DND-41 (cell line): ENCODE measurements at regions not wholly inside any gene's neighbourhood (a gene's known extent, or its start where the extent isn't known, plus 50 kb on each side); places are given as distances from the start of the nearest gene placed in this dataset.

Experiments
- ATAC-seq: fragments of 200-7000 bp; cut with Tn5 transposase; 3 replicates; pipeline ENCODE4 v1.9.1; 2021; ENCODE audit warnings: low read depth; ENCODE audit not compliant: insufficient read depth
- DNase-seq: peaks from one replicate; pipeline ENCODE4 v3.0.0-alpha.2; 2020
- H2AFZ ChIP-seq: 2 replicates; pipeline ENCODE4 v1.6.0; 2012; ENCODE audit warnings: low read depth, low read length
- H3K27ac ChIP-seq: 2 replicates; pipeline ENCODE4 v1.5.1; 2012; ENCODE audit warnings: low read length, inconsistent platforms
- H3K27me3 ChIP-seq: fragments of 200-600 bp; sonication (generic); 2 replicates; pipeline ENCODE4 v1.6.0; 2012; ENCODE audit warnings: low read length, mild to moderate bottlenecking, inconsistent platforms; ENCODE audit not compliant: insufficient read depth, poor library complexity
- H3K36me3 ChIP-seq: 2 replicates; pipeline ENCODE4 v1.5.1; 2012; ENCODE audit warnings: low read length, inconsistent platforms; ENCODE audit not compliant: insufficient read depth
- H3K4me1 ChIP-seq: 2 replicates; pipeline ENCODE4 v1.5.1; 2012; ENCODE audit warnings: mild to moderate bottlenecking, low read length; ENCODE audit not compliant: insufficient read depth
- H3K4me2 ChIP-seq: 2 replicates; pipeline ENCODE4 v1.6.0; 2012; ENCODE audit warnings: mild to moderate bottlenecking, moderate library complexity, low read length, inconsistent platforms; ENCODE audit not compliant: insufficient read depth
- H3K4me3 ChIP-seq, 2 experiments: fragments of 200-600 bp in 1 of 2; shearing (Covaris generic) in 1 of 2; 2 replicates each; pipeline ENCODE4 v1.5.1; 2012 to 2016; ENCODE audit warnings: inconsistent platforms in 2 of 2, low read length in 2 of 2, mild to moderate bottlenecking in 2 of 2, low read depth in 1 of 2, moderate library complexity in 1 of 2
- H3K79me2 ChIP-seq: 2 replicates; pipeline ENCODE4 v1.6.0; 2012; ENCODE audit warnings: low read length, inconsistent platforms; ENCODE audit not compliant: insufficient read depth
- H3K9ac ChIP-seq: 2 replicates; pipeline ENCODE4 v1.6.0; 2012; ENCODE audit warnings: low read depth, mild to moderate bottlenecking, inconsistent platforms, low read length, moderate library complexity
- H3K9me3 ChIP-seq: 2 replicates; pipeline ENCODE4 v1.5.1; 2012; ENCODE audit warnings: low read length, moderate library complexity, mild to moderate bottlenecking, inconsistent platforms; ENCODE audit not compliant: insufficient read depth, severe bottlenecking
- H4K20me1 ChIP-seq: 2 replicates; pipeline ENCODE4 v1.6.0; 2012; ENCODE audit warnings: low read length; ENCODE audit not compliant: insufficient read depth
- EZH2 ChIP-seq: IDR thresholded peaks from 3 replicates; pipeline ENCODE4 v1.6.1; 2012; ENCODE audit warnings: borderline replicate concordance, low read depth, mild to moderate bottlenecking, moderate library complexity, low read length, inconsistent platforms; ENCODE audit not compliant: severe bottlenecking
- TF ChIP-seq, protein P1 (sequence below): IDR thresholded peaks from 2 replicates; pipeline ENCODE4 v1.5.1; 2012; ENCODE audit warnings: borderline replicate concordance, low read length, moderate library complexity, mild to moderate bottlenecking; ENCODE audit not compliant: poor library complexity, severe bottlenecking; ENCODE audit errors: extremely low read depth

DNA sequence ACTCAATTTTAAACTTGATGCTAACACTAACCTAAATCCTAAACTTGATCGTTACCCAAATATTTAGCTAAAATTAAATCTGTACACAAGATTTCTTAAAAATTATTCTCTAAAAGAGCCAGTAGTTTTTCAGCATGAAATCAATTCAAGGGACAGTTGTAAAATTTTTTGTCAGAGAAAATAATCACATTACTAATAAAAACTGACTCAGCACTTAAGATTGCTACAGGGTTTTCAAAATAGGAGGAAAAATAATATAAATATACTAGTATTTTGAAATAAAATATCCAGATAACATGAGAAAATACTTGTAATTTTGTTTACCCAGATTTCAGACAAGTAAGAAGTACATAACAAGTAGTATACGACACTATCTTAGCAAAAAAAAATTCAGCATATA, 1268.1 kb upstream of the USP15 start:
- H3K4me2 ChIP-seq = no peak overlapping the region
- no peak overlapping the region for H2AFZ ChIP-seq
- H3K9me3 ChIP-seq = no peaks in the 10 kb centered on the region
- H4K20me1 ChIP-seq = no peaks in the 10 kb centered on the region
- H3K36me3 ChIP-seq = no peaks in the 10 kb centered on the region
- H3K4me1 ChIP-seq = no peaks in the 10 kb centered on the region
- no peaks in the 10 kb centered on the region for H3K79me2 ChIP-seq
- no peak overlapping the region for H3K4me3 ChIP-seq
- no peaks in the 10 kb centered on the region for H3K27me3 ChIP-seq
- TF ChIP-seq, protein P1, sequence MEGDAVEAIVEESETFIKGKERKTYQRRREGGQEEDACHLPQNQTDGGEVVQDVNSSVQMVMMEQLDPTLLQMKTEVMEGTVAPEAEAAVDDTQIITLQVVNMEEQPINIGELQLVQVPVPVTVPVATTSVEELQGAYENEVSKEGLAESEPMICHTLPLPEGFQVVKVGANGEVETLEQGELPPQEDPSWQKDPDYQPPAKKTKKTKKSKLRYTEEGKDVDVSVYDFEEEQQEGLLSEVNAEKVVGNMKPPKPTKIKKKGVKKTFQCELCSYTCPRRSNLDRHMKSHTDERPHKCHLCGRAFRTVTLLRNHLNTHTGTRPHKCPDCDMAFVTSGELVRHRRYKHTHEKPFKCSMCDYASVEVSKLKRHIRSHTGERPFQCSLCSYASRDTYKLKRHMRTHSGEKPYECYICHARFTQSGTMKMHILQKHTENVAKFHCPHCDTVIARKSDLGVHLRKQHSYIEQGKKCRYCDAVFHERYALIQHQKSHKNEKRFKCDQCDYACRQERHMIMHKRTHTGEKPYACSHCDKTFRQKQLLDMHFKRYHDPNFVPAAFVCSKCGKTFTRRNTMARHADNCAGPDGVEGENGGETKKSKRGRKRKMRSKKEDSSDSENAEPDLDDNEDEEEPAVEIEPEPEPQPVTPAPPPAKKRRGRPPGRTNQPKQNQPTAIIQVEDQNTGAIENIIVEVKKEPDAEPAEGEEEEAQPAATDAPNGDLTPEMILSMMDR = no peak
- TF ChIP-seq EZH2 = no peak
- no peak overlapping the region for H3K27ac ChIP-seq
- DNase-seq (no peak), ATAC-seq (no peak)
- no peak overlapping the region for H3K9ac ChIP-seq

GRCh38 chr12:60995256-60995825, 1264.9 kb upstream of the USP15 start:
- Histone ChIP-seq H3K4me3 (no peak overlapping the region), H3K9me3 (no peaks in the 10 kb centered on the region), H3K27me3 (no peaks in the 10 kb centered on the region), H3K36me3 (no peaks in the 10 kb centered on the region), H3K4me2 (no peak overlapping the region), H3K9ac (no peak overlapping the region), H4K20me1 (no peaks in the 10 kb centered on the region), H3K27ac (no peak overlapping the region), H3K4me1 (no peaks in the 10 kb centered on the region), H3K79me2 (no peaks in the 10 kb centered on the region), H2AFZ (no peak overlapping the region)
- DNase-seq (no peak), ATAC-seq (no peak)
- TF ChIP-seq, protein P1 = no peak
- TF ChIP-seq EZH2 = no peak

DNA sequence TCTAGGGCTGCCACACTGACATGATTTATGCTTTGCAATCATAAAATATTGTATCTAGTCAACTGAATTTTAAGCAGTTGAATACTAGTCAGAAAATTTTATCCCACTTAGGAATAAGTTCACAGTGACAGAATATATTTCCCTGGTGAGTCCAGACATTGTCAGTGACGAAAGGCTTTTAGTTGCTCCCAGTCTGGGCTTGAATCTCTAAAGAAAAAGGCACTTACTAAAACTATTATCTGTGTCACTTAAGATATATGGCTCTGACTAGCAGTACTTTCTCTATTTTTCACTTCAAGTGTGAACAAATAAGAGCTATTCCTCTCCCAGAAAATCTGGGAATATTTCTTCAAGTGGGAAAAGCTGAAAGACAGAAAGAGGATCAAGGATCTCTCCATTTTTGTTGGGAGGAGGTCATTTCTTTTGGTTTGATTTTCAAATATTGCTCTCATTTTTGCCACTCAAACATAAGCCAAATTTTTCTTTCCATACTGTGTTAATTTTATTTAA, 1262.3 kb upstream of the USP15 start:
- H3K4me3 ChIP-seq = no peak overlapping the region
- H3K27me3 ChIP-seq = no peaks in the 10 kb centered on the region
- H2AFZ ChIP-seq = no peak overlapping the region
- H3K4me1 ChIP-seq = no peaks in the 10 kb centered on the region
- no peaks in the 10 kb centered on the region for H3K36me3 ChIP-seq
- H3K9ac ChIP-seq = no peak overlapping the region
- DNase-seq (no peak), ATAC-seq (no peak)
- no peak overlapping the region for H3K4me2 ChIP-seq
- H3K27ac ChIP-seq = no peak overlapping the region
- H3K9me3 ChIP-seq = no peaks in the 10 kb centered on the region
- TF ChIP-seq, protein P1 = no peak
- TF ChIP-seq EZH2 = no peak
- no peaks in the 10 kb centered on the region for H4K20me1 ChIP-seq
- no peaks in the 10 kb centered on the region for H3K79me2 ChIP-seq

DNA sequence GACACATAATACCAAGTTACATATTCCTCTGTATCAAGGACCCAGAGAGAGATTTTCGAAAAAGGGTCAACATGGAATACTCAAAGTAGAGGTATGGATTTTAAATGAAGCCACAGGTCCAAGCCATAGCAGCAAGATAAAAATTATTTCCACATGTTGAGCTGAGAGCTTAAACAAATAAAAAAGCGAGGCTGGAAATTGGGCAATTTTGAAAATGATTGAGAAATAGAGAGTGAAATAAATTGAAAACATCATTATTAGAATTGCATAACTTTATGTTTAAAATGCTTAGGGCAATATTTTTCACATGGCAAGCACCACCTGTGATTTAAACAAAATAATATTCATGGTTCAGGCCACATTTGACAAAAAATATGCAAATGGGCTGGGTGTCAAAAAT, 1251.0 kb upstream of the USP15 start:
- Histone ChIP-seq H4K20me1 (no peaks in the 10 kb centered on the region), H3K27me3 (no peaks in the 10 kb centered on the region), H3K9ac (no peak overlapping the region), H3K4me2 (no peak overlapping the region), H3K79me2 (no peaks in the 10 kb centered on the region), H3K36me3 (no peaks in the 10 kb centered on the region), H3K4me3 (no peak overlapping the region), H3K4me1 (no peaks in the 10 kb centered on the region), H3K9me3 (peaks cover 2% of the 10 kb centered on the region), H3K27ac (no peak overlapping the region), H2AFZ (no peak overlapping the region)
- ATAC-seq (no peak), DNase-seq (no peak)
- TF ChIP-seq, protein P1 = no peak
- no peak for TF ChIP-seq EZH2
